GM23248 (cell line): ENCODE measurements at regions not wholly inside any gene's neighbourhood (a gene's known extent, or its start where the extent isn't known, plus 50 kb on each side); places are given as distances from the start of the nearest gene placed in this dataset.

Source experiments
- DNase-seq: peaks from one replicate; pipeline ENCODE4 v3.0.0-alpha.2; 2015
- H2AFZ ChIP-seq: fragments of 200-600 bp; sonication (generic); 2 replicates; pipeline ENCODE4 v1.6.1; 2016; ENCODE audit warnings: antibody characterized with exemption
- H3F3A ChIP-seq: fragments of 200-600 bp; sonication (generic); 2 replicates; pipeline ENCODE4 v1.6.1; 2016; ENCODE audit warnings: mild to moderate bottlenecking, antibody characterized with exemption, mixed run types; ENCODE audit not compliant: insufficient read depth
- H3K27ac ChIP-seq: fragments of 200-600 bp; sonication (generic); 2 replicates; pipeline ENCODE4 v1.5.1; 2016; ENCODE audit warnings: mild to moderate bottlenecking
- H3K27me3 ChIP-seq: fragments of 200-600 bp; sonication (generic); replicated peaks from 2 replicates; pipeline ENCODE4 v1.6.1; 2016; ENCODE audit warnings: mild to moderate bottlenecking; ENCODE audit not compliant: insufficient read depth
- H3K36me3 ChIP-seq: fragments of 200-600 bp; sonication (generic); 2 replicates; pipeline ENCODE4 v1.6.1; 2016; ENCODE audit warnings: low read depth, mild to moderate bottlenecking
- H3K4me1 ChIP-seq: fragments of 200-600 bp; sonication (generic); 2 replicates; pipeline ENCODE4 v1.6.1; 2016; ENCODE audit warnings: mild to moderate bottlenecking; ENCODE audit not compliant: insufficient read depth
- H3K4me2 ChIP-seq: fragments of 200-600 bp; sonication (generic); one replicate; pipeline ENCODE4 v1.6.1; 2016; ENCODE audit warnings: mild to moderate bottlenecking; ENCODE audit not compliant: unreplicated experiment
- H3K4me3 ChIP-seq: fragments of 200-600 bp; sonication (generic); 2 replicates; pipeline ENCODE4 v1.5.1; 2016; ENCODE audit warnings: mild to moderate bottlenecking
- H3K79me2 ChIP-seq: fragments of 200-600 bp; sonication (generic); 2 replicates; pipeline ENCODE4 v1.6.1; 2016; ENCODE audit warnings: mild to moderate bottlenecking; ENCODE audit not compliant: insufficient read depth
- H3K9ac ChIP-seq: fragments of 200-600 bp; sonication (generic); 2 replicates; pipeline ENCODE4 v1.6.1; 2016; ENCODE audit warnings: mild to moderate bottlenecking
- H3K9me2 ChIP-seq: fragments of 200-600 bp; sonication (generic); 2 replicates; pipeline ENCODE4 v1.6.1; 2016; ENCODE audit warnings: mixed run types, mild to moderate bottlenecking, moderate library complexity; ENCODE audit not compliant: insufficient read depth
- H3K9me3 ChIP-seq: fragments of 200-600 bp; sonication (generic); one replicate; pipeline ENCODE4 v1.6.1; 2017; ENCODE audit warnings: low read depth
- H4K20me1 ChIP-seq: fragments of 200-600 bp; sonication (generic); 2 replicates; pipeline ENCODE4 v1.6.0; 2016; ENCODE audit not compliant: insufficient read depth
- EZH2 ChIP-seq: fragments of 200-600 bp; sonication (generic); IDR thresholded peaks from 2 replicates; pipeline ENCODE4 v1.6.1; 2018; ENCODE audit warnings: antibody characterized with exemption, mild to moderate bottlenecking; ENCODE audit not compliant: insufficient read depth, poor library complexity, severe bottlenecking
- EZH2phosphoT487 ChIP-seq: fragments of 200-600 bp; sonication (generic); IDR thresholded peaks from 2 replicates; pipeline ENCODE4 v1.6.1; 2018; ENCODE audit warnings: antibody characterized with exemption, moderate library complexity, mild to moderate bottlenecking, low read depth; ENCODE audit not compliant: insufficient read depth
- WGBS, 2 experiments: methylation state at CpG; one replicate each; pipeline ENCODE4 v1.1.6; 2015 to 2017; ENCODE audit warnings: low lambda C conversion rate in 2 of 2, low coverage in 1 of 2; ENCODE audit errors: missing lambda C conversion rate in 2 of 2; 5-methylcytosine and 5-hydroxymethylcytosine counted together
- in situ Hi-C: fragments of 300-500 bp; cut with MboI; formaldehyde crosslinking; loops from 2 replicates; pipeline ENCODE4 v1.15.0; 2020

DNA sequence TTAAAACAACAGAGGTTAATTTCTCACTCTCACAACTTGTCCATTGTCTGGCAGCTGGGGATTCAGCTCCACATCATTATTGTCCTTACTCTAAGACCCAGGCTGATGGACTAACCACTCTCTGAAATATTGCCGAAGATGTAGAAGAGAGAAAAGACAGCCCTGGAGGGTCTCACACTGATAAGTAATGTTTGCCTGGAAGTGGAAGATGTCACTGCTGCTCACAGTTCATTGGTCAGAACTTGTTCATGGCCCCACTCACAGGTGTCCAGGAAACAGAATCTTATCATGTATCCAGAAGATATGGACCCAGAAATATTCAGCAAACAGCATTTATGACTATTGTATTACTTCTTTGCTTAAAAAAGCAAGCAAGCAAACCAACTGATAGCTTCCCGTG is 62.2 kb upstream of the LPP start:
- H4K20me1 ChIP-seq, result no peaks in the 10 kb centered on the region
- no peaks in the 10 kb centered on the region for H3K27me3 ChIP-seq
- no peak for DNase-seq
- H3K4me1 ChIP-seq, result no peaks in the 10 kb centered on the region
- H3K4me2 ChIP-seq, result no peak overlapping the region
- 95 to 97% methylated on average over 2 of the region's 2 CpGs for WGBS, 2 experiments
- H3K9me2 ChIP-seq, result no peaks in the 10 kb centered on the region
- H3F3A ChIP-seq, result no peaks in the 10 kb centered on the region
- no peak overlapping the region for H3K27ac ChIP-seq
- no peak overlapping the region for H2AFZ ChIP-seq
- no peaks in the 10 kb centered on the region for H3K36me3 ChIP-seq
- H3K9me3 ChIP-seq, result no peaks in the 10 kb centered on the region
- TF ChIP-seq EZH2phosphoT487 (no peak), EZH2 (no peak)
- no peaks in the 10 kb centered on the region for H3K79me2 ChIP-seq
- H3K9ac ChIP-seq, result no peak overlapping the region
- no peak overlapping the region for H3K4me3 ChIP-seq
- in situ Hi-C loops, result no loop called here

DNA sequence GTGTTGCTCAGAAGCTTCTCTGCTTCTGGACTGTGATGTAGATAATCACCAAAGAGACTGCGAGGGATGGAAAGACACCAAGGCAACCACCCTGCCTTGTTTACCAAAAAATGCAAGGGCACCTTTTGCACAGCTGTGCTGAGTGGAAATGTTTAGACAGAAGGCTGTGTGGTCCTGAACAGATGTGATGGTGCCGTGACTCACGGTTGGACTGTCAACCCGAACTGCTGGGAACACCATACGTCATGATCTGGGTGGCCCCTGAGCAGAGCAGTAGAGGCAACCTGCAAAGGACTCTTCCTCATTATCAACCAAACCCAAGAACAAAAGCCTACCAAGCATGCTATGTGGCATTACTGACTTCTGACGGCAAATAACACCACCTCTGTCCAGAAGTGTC is 61.3 kb upstream of the LPP start:
- H3K9me3 ChIP-seq, result no peaks in the 10 kb centered on the region
- H3K27me3 ChIP-seq, result no peaks in the 10 kb centered on the region
- H3K4me2 ChIP-seq, result no peak overlapping the region
- H4K20me1 ChIP-seq, result no peaks in the 10 kb centered on the region
- no peaks in the 10 kb centered on the region for H3F3A ChIP-seq
- H3K9me2 ChIP-seq, result no peaks in the 10 kb centered on the region
- no peak overlapping the region for H3K4me3 ChIP-seq
- DNase-seq, result peak; percentile 52
- in situ Hi-C loops, result no loop called here
- H3K36me3 ChIP-seq, result no peaks in the 10 kb centered on the region
- WGBS, 2 experiments, result 44 to 56% methylated on average over 6 of the region's 6 CpGs
- TF ChIP-seq EZH2 (no peak), EZH2phosphoT487 (no peak)
- H3K4me1 ChIP-seq, result no peaks in the 10 kb centered on the region
- no peak overlapping the region for H2AFZ ChIP-seq
- H3K9ac ChIP-seq, result no peak overlapping the region
- no peaks in the 10 kb centered on the region for H3K79me2 ChIP-seq
- no peak overlapping the region for H3K27ac ChIP-seq

DNA sequence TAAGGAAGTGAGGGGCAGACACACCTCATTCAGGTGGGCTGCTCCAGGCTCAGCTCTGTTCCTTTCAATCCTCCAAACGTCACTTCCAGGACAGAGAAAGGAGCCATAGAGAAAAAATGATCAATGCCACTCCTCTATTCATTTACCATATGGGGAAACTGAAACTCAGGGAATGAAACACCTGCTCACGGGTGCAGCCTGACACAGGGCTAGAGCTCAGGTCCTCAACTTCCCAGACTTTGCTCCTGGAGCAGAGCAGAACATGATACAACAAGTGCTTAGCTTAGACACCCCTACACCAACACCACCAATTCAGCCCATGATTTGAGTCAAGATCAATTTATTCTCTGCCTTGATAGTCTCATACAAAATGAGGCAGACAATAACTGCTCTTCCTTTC is 58.5 kb upstream of the LPP start:
- Histone ChIP-seq H3K4me1 (no peaks in the 10 kb centered on the region), H3K79me2 (no peaks in the 10 kb centered on the region), H3K36me3 (no peaks in the 10 kb centered on the region), H3K9me3 (no peaks in the 10 kb centered on the region), H3K4me3 (no peak overlapping the region), H3K27ac (no peak overlapping the region), H3K9me2 (no peaks in the 10 kb centered on the region), H4K20me1 (no peaks in the 10 kb centered on the region), H2AFZ (no peak overlapping the region), H3F3A (no peaks in the 10 kb centered on the region), H3K27me3 (no peaks in the 10 kb centered on the region), H3K9ac (no peak overlapping the region), H3K4me2 (no peak overlapping the region)
- in situ Hi-C loops, result no loop called here
- WGBS, 2 experiments, result 61 to 62% methylated on average over 2 of the region's 2 CpGs
- DNase-seq, result no peak
- TF ChIP-seq EZH2, result no peak

GRCh38 chr3:188097791-188098190 is 56.2 kb upstream of the LPP start:
- Histone ChIP-seq H3K79me2 (no peaks in the 10 kb centered on the region), H3K36me3 (no peaks in the 10 kb centered on the region), H3K4me3 (no peak overlapping the region), H3F3A (no peaks in the 10 kb centered on the region), H3K27ac (no peak overlapping the region), H2AFZ (no peak overlapping the region), H3K4me2 (no peak overlapping the region), H4K20me1 (no peaks in the 10 kb centered on the region), H3K9me2 (no peaks in the 10 kb centered on the region), H3K9ac (no peak overlapping the region), H3K27me3 (no peaks in the 10 kb centered on the region), H3K9me3 (no peaks in the 10 kb centered on the region), H3K4me1 (no peaks in the 10 kb centered on the region)
- in situ Hi-C loops, result no loop called here
- no peak for DNase-seq
- WGBS, 2 experiments, result 90 to 91% methylated on average over 7 of the region's 7 CpGs
- no peak for TF ChIP-seq EZH2
- TF ChIP-seq EZH2phosphoT487, result no peak

DNA sequence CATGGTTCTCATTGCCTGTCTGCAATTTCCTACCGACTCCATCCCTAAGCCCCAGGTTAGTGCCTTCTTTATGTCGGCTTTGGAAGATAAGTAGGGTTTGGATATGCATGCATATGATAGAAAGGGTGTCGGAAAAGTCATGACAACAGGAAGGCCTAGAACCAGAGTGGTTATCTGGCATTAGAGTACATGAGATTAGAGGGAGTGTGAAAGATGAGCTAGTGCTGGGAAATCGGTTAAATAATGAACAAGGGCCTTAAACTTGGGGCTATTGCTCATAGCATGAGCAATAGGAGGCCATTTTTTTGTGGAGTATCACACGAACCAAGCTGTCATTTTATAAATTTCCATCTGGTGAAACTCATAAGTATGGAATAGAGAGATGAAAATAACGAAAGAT is 54.0 kb upstream of the LPP start:
- Histone ChIP-seq H3K79me2 (no peaks in the 10 kb centered on the region), H3K9me2 (no peaks in the 10 kb centered on the region), H3K4me2 (no peak overlapping the region), H3K27ac (no peak overlapping the region), H3K9ac (no peak overlapping the region), H3K27me3 (no peaks in the 10 kb centered on the region), H3K4me1 (no peaks in the 10 kb centered on the region), H3K9me3 (no peaks in the 10 kb centered on the region), H3F3A (no peaks in the 10 kb centered on the region), H2AFZ (no peak overlapping the region), H4K20me1 (no peaks in the 10 kb centered on the region), H3K36me3 (no peaks in the 10 kb centered on the region), H3K4me3 (no peak overlapping the region)
- in situ Hi-C loops, result no loop called here
- no peak for DNase-seq
- WGBS, 2 experiments, result 75 to 79% methylated on average over 6 of the region's 6 CpGs
- no peak for TF ChIP-seq EZH2phosphoT487
- TF ChIP-seq EZH2, result no peak
